ENCODE measurements at regions not wholly inside any gene's neighbourhood (a gene's known extent, or its start where the extent isn't known, plus 50 kb on each side); places are given as distances from the start of the nearest gene placed in this dataset.

- TF ChIP-seq CTCF (IDR thresholded peaks at IDR 0.05; ENCODE audit: low read depth, low read length) (no peak), EZH2phosphoT487 (IDR thresholded peaks at IDR 0.05; ENCODE audit: low read depth) (no peak)
Observed at GRCh38 chr2:126834006-126834659, 64.6 kb upstream of the TEX51 start.
